Endothelial cell of umbilical vein (primary cell): ENCODE measurements at regions not wholly inside any gene's neighbourhood (a gene's known extent, or its start where the extent isn't known, plus 50 kb on each side); places are given as distances from the start of the nearest gene placed in this dataset.

ENCODE experiments used
- CTCF ChIP-seq, 2 donors: IDR thresholded peaks; 1 replicate in 1 of 2; 2 replicates in 1 of 2; pipeline ENCODE4 v1.5.1; 2011; ENCODE audit warnings: low read length in 2 of 2, mild to moderate bottlenecking in 2 of 2, moderate library complexity in 2 of 2, control low read depth in 1 of 2, inconsistent platforms in 1 of 2, low read depth in 1 of 2; ENCODE audit not compliant: insufficient read depth in 1 of 2; ENCODE audit errors: extremely low read depth in 1 of 2
- EZH2 ChIP-seq: IDR thresholded peaks from 2 replicates; pipeline ENCODE4 v1.6.1; 2012; ENCODE audit warnings: borderline replicate concordance, low read depth, mild to moderate bottlenecking, moderate library complexity, low read length, inconsistent platforms; ENCODE audit not compliant: severe bottlenecking

- no peak for TF ChIP-seq CTCF (IDR thresholded peaks at IDR 0.05; ENCODE audit: extremely low read depth in 1 of 2, insufficient read depth in 1 of 2, low read depth in 1 of 2, low read length in 2 of 2)
- no peak for TF ChIP-seq EZH2
Measured at GRCh38 chr7:67992287-67992686, 995.7 kb downstream of the TYW1 start.
